NB4 (cell line): ENCODE measurements at regions not wholly inside any gene's neighbourhood (a gene's known extent, or its start where the extent isn't known, plus 50 kb on each side); places are given as distances from the start of the nearest gene placed in this dataset.
A peak's percentile ranks its signal among the peaks of the same experiment; 100 is the strongest.

ENCODE experiments used
- DNase-seq: peaks from one replicate; pipeline ENCODE4 v3.0.0; 2010; ENCODE audit warnings: low read depth
- H3K4me3 ChIP-seq: one replicate; pipeline ENCODE4 v1.5.1; 2011; ENCODE audit warnings: mild to moderate bottlenecking, low read depth, low read length, moderate library complexity
- CTCF ChIP-seq: IDR thresholded peaks from one replicate; pipeline ENCODE4 v1.5.1; 2012; ENCODE audit warnings: low read depth, low read length
- MAX ChIP-seq: IDR thresholded peaks from 2 replicates; pipeline ENCODE4 v1.6.1; 2011; ENCODE audit warnings: low read depth, low read length
- MYC ChIP-seq: IDR thresholded peaks from 2 replicates; pipeline ENCODE4 v1.6.1; 2011; ENCODE audit warnings: low read depth, low read length
- POLR2A ChIP-seq: IDR thresholded peaks from 2 replicates; pipeline ENCODE4 v1.6.1; 2011; ENCODE audit warnings: mild to moderate bottlenecking; ENCODE audit not compliant: insufficient read length; ENCODE audit errors: extremely low read depth

- peak; percentile 33 for DNase-seq
- H3K4me3 ChIP-seq, result no peak overlapping the region
- TF ChIP-seq CTCF (peak; percentile 19), POLR2A (no peak), MYC (no peak), MAX (no peak)
These were observed 683.0 kb downstream of the TBL1XR1 start for GRCh38 chr3:176514297-176514696.

GRCh38 chr3:176513604-176514003 is 683.7 kb downstream of the TBL1XR1 start:
- TF ChIP-seq POLR2A (no peak), CTCF (no peak), MYC (no peak), MAX (no peak)
- H3K4me3 ChIP-seq, result no peak overlapping the region
- peak; percentile 11 for DNase-seq

GRCh38 chr3:176512037-176512436 is 685.2 kb downstream of the TBL1XR1 start:
- TF ChIP-seq MYC, result no peak
- no peak for TF ChIP-seq POLR2A
- TF ChIP-seq CTCF, result no peak
- no peak for TF ChIP-seq MAX
- DNase-seq, result no peak

GRCh38 chr3:176510097-176510496 is 687.2 kb downstream of the TBL1XR1 start:
- DNase-seq, result no peak
- no peak overlapping the region for H3K4me3 ChIP-seq
- TF ChIP-seq POLR2A (no peak), MYC (no peak), CTCF (no peak), MAX (no peak)

More at GRCh38 chr3:176512037-176512436, 685.2 kb downstream of the TBL1XR1 start:
- H3K4me3 ChIP-seq, result no peak overlapping the region

GRCh38 chr3:176505878-176506621 is 691.2 kb downstream of the TBL1XR1 start:
- TF ChIP-seq POLR2A (no peak), MYC (no peak), MAX (no peak), CTCF (no peak)
- no peak overlapping the region for H3K4me3 ChIP-seq
- DNase-seq, result peak; percentile 4
